NCI-H2107 treated with DMSO at 0.1 percent for 48 hours (cell line): ENCODE measurements at regions not wholly inside any gene's neighbourhood (a gene's known extent, or its start where the extent isn't known, plus 50 kb on each side); places are given as distances from the start of the nearest gene placed in this dataset.
"Not testable (repeated sequence)": the region's sequence is repeated elsewhere in the genome, so short reads cannot be mapped to it uniquely, and the experiment has no call there.

Experiments
- DNase-seq: peaks from one replicate; lab custom pipeline; 2025; ENCODE audit not compliant: unreplicated experiment; lab: John Stamatoyannopoulos, UW

- DNase-seq, result no peak
Measured at GRCh38 chr22:22122348-22123117, 122.1 kb upstream of the VPREB1 start.

- no peak for DNase-seq
Measured at GRCh38 chr22:22121445-22121844, 123.1 kb upstream of the VPREB1 start.

- DNase-seq, result no peak
Measured at GRCh38 chr22:22120160-22120559, 124.4 kb upstream of the VPREB1 start.

DNA sequence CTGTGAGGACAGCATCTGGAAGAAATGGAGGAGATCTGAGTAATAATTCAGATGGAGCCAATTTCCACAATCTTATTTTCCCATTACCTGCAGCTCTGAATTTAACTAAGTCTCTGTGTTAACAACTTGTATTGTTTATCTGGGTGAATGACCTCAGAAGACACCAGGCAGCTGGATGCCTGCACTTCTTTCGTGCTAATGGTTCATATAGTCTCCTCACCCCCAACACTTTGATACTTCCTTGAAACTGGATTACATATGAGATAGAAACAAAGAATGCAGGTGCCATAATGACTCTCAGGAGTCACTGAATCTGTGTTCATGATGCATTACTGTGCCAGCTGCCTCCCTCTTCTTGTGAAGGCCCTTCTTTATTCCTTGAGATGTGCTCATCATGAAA, 125.6 kb upstream of the VPREB1 start:
- no peak for DNase-seq

- DNase-seq, result not testable (repeated sequence)
Measured at GRCh38 chr22:22117864-22118544, 126.6 kb upstream of the VPREB1 start.

- not testable (repeated sequence) for DNase-seq
Measured at GRCh38 chr22:22116997-22117770, 127.4 kb upstream of the VPREB1 start.

DNA sequence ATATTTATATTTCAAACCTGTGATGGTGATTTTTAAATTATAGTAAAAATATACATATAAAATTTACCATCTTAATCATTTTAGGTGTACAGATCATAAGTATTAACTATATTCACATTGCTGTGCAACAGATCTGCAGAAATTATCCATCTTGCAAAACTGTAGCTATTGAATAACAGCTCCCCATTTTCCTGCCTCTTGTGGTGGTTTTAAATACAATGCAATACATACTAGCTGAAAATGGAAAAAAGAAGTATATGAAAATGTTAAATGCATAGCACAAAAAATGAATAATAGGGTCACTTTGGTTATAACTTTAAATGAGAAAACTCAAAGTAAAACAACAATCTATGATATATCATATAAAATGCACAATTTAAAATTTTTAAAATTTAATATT, 130.9 kb upstream of the VPREB1 start:
- no peak for DNase-seq

GRCh38 chr22:22112533-22113294, 130.1 kb upstream of the TOP3B start:
- DNase-seq, result no peak

- DNase-seq, result no peak
Measured at GRCh38 chr22:22111983-22112382, 129.4 kb upstream of the TOP3B start.

- no peak for DNase-seq
Measured at GRCh38 chr22:22111267-22111751, 128.7 kb upstream of the TOP3B start.

DNA sequence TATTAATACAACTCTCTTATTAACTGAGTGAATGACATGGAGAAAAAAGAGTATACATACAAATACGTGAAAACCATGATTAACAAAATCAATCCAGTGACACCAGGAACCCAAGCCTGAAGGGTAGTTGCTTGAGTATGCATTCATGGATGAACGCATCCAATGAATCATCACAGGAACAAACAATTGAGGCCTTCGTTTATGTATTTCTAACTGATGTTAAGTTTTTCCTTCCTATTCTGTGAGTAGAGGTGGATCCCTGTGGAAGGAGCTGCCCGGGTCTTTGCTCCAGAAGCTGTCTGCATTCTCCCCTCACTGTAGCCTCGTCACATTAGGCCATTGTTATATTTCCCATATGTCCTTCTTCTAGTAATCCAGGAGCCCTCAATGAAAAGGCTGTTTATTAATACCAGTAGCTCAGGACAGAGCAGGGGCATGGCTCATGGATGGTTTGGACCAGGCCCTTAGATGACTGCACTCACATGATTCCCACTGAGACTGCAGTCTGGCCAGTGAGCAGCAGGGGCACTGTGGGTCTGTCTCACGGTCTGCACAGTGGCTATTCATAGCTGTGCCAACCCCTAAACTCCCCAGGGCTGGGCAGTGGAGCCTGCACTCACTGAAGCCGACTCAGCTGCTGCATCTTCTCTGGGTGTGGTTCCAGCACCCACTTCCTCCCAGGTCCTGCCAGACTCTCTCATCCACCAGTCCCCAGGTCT, 128.1 kb upstream of the TOP3B start:
- peak; percentile 0 for DNase-seq

DNA sequence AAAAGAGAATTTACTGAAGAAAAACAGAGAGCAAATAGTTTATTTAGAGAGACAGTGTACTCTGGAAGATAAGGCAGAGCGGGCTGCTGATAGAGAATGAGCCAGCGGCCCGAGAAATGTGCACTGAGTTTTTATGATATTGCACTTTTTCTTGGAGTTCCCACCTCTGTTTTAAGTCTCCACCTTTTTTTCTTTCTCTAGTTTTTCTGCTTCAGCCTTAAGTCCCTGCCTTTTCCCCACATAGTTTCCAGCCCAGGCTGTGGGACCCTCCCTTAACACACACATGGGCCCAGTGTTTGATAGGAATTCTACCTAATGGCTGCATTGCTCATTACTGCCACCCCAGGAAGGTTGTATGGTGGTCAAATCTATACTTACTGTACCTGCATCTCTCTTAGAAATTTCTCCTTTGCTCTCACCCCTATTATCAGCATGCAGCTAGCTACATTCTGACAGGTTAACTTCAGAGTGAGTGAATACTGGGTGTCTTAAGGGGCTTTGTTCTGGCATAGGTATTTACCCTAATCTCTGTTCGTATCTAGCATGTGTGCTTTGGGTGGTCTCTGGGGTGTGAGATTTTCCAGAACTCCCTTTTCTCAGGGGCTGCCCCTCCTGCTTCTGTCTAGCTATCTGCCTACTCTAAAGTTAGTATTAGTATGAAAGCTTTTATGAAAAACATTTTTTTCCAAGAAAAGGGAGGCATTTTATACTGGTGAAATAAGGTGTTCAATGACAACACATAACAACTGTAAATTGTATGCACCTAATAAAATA, 127.3 kb upstream of the TOP3B start:
- no peak for DNase-seq

DNA sequence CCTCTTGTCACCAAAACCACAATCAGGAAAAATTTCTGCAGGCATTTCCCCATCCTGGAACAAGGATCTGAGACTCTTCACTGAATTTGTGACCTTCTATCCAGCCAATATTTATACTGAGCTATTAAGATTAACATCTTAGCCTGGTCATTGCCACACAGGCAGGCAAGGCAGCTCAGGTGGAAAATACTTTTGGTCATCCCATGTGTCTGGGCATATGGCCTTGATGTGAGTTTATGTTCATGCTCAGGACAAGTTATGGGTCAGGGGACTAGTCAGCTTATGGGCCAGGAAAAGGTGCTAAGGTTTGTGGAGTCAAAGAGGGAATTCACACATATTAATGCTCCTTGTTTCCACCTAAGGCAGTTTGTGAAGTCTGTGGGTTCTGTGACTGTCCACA, 124.3 kb upstream of the TOP3B start:
- no peak for DNase-seq

DNA sequence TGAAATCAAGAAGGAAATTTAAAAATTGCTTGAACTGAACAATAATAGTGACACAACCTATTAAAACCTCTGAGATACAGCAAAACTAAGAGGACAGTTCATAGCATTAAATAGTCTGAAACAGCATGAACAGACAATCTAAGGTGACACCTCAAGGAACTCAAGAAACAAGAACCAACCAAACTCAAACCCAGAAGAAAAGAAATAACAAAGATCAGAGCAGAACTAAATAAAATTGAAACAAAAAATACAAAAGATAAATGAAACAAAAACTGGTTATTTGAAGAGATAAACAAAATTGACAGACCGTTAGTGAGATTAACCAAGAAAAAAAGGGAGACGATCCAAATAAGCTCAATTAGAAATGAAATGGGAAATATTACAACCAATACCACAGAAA, 122.8 kb upstream of the TOP3B start:
- DNase-seq, result no peak

GRCh38 chr22:22103078-22103875, 120.7 kb upstream of the TOP3B start:
- DNase-seq, result no peak

DNA sequence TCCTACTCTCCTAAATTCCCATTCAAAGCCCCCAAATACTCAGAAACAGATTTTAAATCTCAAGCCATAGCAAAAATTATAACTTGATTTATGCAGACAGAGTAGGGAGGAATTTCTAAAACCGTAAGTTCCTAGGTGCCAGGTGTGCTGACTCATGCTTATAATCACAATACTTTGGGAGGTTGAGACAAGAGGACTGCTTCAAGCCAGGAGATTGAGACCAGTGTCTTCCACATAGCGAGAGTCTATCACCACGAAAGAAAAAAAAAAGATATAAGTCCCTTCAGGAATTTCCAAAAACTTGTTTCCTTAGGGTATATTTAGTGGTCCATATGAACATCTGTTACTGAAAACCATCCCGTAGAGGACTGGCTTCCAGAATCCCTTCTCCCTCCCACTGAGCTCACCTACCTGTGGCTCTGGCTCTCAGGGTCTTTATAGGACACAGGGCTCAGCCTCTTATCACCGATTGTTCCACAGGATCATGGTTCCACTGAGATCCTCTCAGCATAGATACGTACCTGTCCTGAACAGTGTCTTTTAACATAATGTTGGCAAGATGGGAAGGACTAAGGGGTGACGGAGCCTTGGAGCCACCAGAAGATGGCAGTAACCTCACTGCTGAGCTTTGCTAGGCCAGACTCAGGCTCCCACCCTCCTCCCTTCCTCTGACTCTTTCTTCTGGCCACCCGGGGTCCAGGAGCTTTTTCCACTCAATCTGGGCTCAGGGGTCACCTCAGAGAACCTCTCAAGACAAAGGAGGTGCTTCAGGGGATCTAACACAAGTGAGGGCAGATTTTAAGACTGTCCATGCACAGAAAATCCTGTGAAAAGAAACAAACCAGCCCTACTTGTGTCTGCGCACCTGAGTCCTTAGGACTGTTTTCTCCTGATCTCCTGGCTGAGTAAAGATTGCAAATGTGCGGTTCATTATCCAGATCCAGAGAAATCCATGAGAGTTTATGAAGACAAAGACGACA, 117.5 kb upstream of the TOP3B start:
- DNase-seq, result no peak

DNA sequence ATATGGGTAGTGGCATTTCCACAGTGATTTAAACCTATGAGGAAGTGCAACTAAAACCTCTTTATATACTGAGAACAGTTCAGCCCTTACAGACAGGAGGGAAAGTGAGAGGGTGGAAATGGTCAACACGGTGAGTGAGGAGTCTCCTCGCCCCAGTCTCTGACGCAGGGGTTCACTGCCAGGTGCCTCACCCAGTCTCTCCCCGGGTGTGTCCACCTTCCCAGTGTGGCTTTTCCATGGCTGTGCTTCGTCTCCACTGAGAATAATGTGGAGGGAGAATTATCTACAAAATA, 116.6 kb upstream of the TOP3B start:
- DNase-seq, result no peak
